Osteocyte (in vitro differentiated cells): ENCODE measurements at regions not wholly inside any gene's neighbourhood (a gene's known extent, or its start where the extent isn't known, plus 50 kb on each side); places are given as distances from the start of the nearest gene placed in this dataset.

Experiments used
- DNase-seq: peaks from one replicate; pipeline ENCODE4 v3.0.0; 2021; ENCODE audit warnings: mixed read lengths; ENCODE audit not compliant: unreplicated experiment; ENCODE audit errors: extremely low spot score
- H3K27ac Mint-ChIP-seq: one replicate; pipeline ENCODE4 v1.8.0; 2021; ENCODE audit warnings: mild to moderate bottlenecking, mixed read lengths; ENCODE audit not compliant: unreplicated experiment
- H3K27me3 Mint-ChIP-seq: one replicate; pipeline ENCODE4 v1.8.0; 2021; ENCODE audit warnings: mixed read lengths; ENCODE audit not compliant: unreplicated experiment
- H3K36me3 Mint-ChIP-seq: one replicate; pipeline ENCODE4 v1.8.0; 2021; ENCODE audit warnings: mixed read lengths; ENCODE audit not compliant: unreplicated experiment
- H3K4me1 Mint-ChIP-seq: one replicate; pipeline ENCODE4 v1.8.0; 2021; ENCODE audit warnings: mixed read lengths; ENCODE audit not compliant: unreplicated experiment
- H3K4me3 Mint-ChIP-seq: one replicate; pipeline ENCODE4 v1.8.0; 2021; ENCODE audit warnings: mild to moderate bottlenecking, moderate library complexity, mixed read lengths; ENCODE audit not compliant: unreplicated experiment
- H3K9me3 Mint-ChIP-seq: one replicate; pipeline ENCODE4 v1.8.0; 2021; ENCODE audit warnings: mixed read lengths; ENCODE audit not compliant: unreplicated experiment
- CTCF ChIP-seq: fragments of 200-600 bp; sonication (generic); IDR thresholded peaks from 2 replicates; pipeline ENCODE4 v1.5.0; 2021; ENCODE audit warnings: antibody characterized with exemption, mild to moderate bottlenecking, moderate library complexity

- no peak for DNase-seq
- H3K9me3 Mint-ChIP-seq = no peaks in the 10 kb centered on the region
- H3K27ac Mint-ChIP-seq = no peak overlapping the region
- H3K4me3 Mint-ChIP-seq = no peak overlapping the region
- H3K27me3 Mint-ChIP-seq = no peaks in the 10 kb centered on the region
- no peaks in the 10 kb centered on the region for H3K36me3 Mint-ChIP-seq
- TF ChIP-seq CTCF = no peak
- H3K4me1 Mint-ChIP-seq = peaks cover 6% of the 10 kb centered on the region
Measured at GRCh38 chr20:24783631-24784492, 165.2 kb upstream of the CST7 start.

- Mint-ChIP-seq H3K27ac (no peak overlapping the region), H3K4me3 (no peak overlapping the region), H3K27me3 (no peaks in the 10 kb centered on the region), H3K4me1 (peaks cover 6% of the 10 kb centered on the region), H3K36me3 (no peaks in the 10 kb centered on the region), H3K9me3 (no peaks in the 10 kb centered on the region)
- TF ChIP-seq CTCF = no peak
- DNase-seq = no peak
Measured at GRCh38 chr20:24784607-24785006, 164.5 kb upstream of the CST7 start.

GRCh38 chr20:24785141-24786110 is 163.6 kb upstream of the CST7 start:
- Mint-ChIP-seq H3K4me1 (peaks cover 6% of the 10 kb centered on the region), H3K27ac (no peak overlapping the region), H3K4me3 (no peak overlapping the region), H3K36me3 (no peaks in the 10 kb centered on the region), H3K27me3 (no peaks in the 10 kb centered on the region), H3K9me3 (no peaks in the 10 kb centered on the region)
- no peak for DNase-seq
- TF ChIP-seq CTCF = no peak

GRCh38 chr20:24786111-24786495 is 163.0 kb upstream of the CST7 start:
- H3K9me3 Mint-ChIP-seq = no peaks in the 10 kb centered on the region
- DNase-seq = no peak
- H3K4me1 Mint-ChIP-seq = peaks cover 6% of the 10 kb centered on the region
- H3K36me3 Mint-ChIP-seq = no peaks in the 10 kb centered on the region
- no peak overlapping the region for H3K27ac Mint-ChIP-seq
- peaks cover 4% of the 10 kb centered on the region for H3K27me3 Mint-ChIP-seq
- H3K4me3 Mint-ChIP-seq = no peak overlapping the region
- no peak for TF ChIP-seq CTCF

- TF ChIP-seq CTCF = no peak
- DNase-seq = no peak
- Mint-ChIP-seq H3K27me3 (peaks cover 8% of the 10 kb centered on the region), H3K36me3 (no peaks in the 10 kb centered on the region), H3K9me3 (no peaks in the 10 kb centered on the region), H3K27ac (no peak overlapping the region), H3K4me1 (peaks cover 6% of the 10 kb centered on the region), H3K4me3 (no peak overlapping the region)
Measured at GRCh38 chr20:24786646-24787045, 162.4 kb upstream of the CST7 start.
